Middle frontal gyrus (tissue), 1 donor: ENCODE measurements at regions not wholly inside any gene's neighbourhood (a gene's known extent, or its start where the extent isn't known, plus 50 kb on each side); places are given as distances from the start of the nearest gene placed in this dataset.
"Not testable (repeated sequence)": the region's sequence is repeated elsewhere in the genome, so short reads cannot be mapped to it uniquely, and the experiment has no call there.

Source experiments
- DNase-seq: peaks from one replicate; pipeline ENCODE4 v3.0.0-alpha.2; 2015; ENCODE audit warnings: low spot score; ENCODE audit errors: extremely low spot score

GRCh38 chr1:146511047-146511777 lies 282.4 kb upstream of the NOTCH2NLA start:
- DNase-seq = not testable (repeated sequence)

- not testable (repeated sequence) for DNase-seq
These were observed 281.6 kb upstream of the NOTCH2NLA start for GRCh38 chr1:146510248-146510983.

GRCh38 chr1:146504121-146504520 lies 275.3 kb upstream of the NOTCH2NLA start:
- DNase-seq = not testable (repeated sequence)

- DNase-seq = not testable (repeated sequence)
These were observed 258.7 kb upstream of the NOTCH2NLA start for GRCh38 chr1:146487555-146487954.

- DNase-seq = not testable (repeated sequence)
These were observed 258.3 kb upstream of the NOTCH2NLA start for GRCh38 chr1:146487155-146487554.

- not testable (repeated sequence) for DNase-seq
These were observed 257.6 kb upstream of the NOTCH2NLA start for GRCh38 chr1:146486300-146487014.

- DNase-seq = not testable (repeated sequence)
These were observed 255.4 kb upstream of the NOTCH2NLA start for GRCh38 chr1:146484195-146484594.

GRCh38 chr1:146479188-146479587 lies 250.4 kb upstream of the NOTCH2NLA start:
- not testable (repeated sequence) for DNase-seq

GRCh38 chr1:146478125-146478720 lies 249.4 kb upstream of the NOTCH2NLA start:
- not testable (repeated sequence) for DNase-seq

GRCh38 chr1:146475086-146475485 lies 246.3 kb upstream of the NOTCH2NLA start:
- DNase-seq = not testable (repeated sequence)

GRCh38 chr1:146474216-146474615 lies 245.4 kb upstream of the NOTCH2NLA start:
- DNase-seq = not testable (repeated sequence)

- not testable (repeated sequence) for DNase-seq
These were observed 243.5 kb upstream of the NOTCH2NLA start for GRCh38 chr1:146472192-146472861.

GRCh38 chr1:146459939-146460338 lies 231.1 kb upstream of the NOTCH2NLA start:
- DNase-seq = not testable (repeated sequence)

- DNase-seq = not testable (repeated sequence)
These were observed 230.5 kb upstream of the NOTCH2NLA start for GRCh38 chr1:146459308-146459707.

GRCh38 chr1:146448877-146449246 lies 220.0 kb upstream of the NOTCH2NLA start:
- DNase-seq = not testable (repeated sequence)

- not testable (repeated sequence) for DNase-seq
These were observed 219.5 kb upstream of the NOTCH2NLA start for GRCh38 chr1:146448212-146448876.

- DNase-seq = not testable (repeated sequence)
These were observed 215.0 kb upstream of the NOTCH2NLA start for GRCh38 chr1:146443871-146444222.

GRCh38 chr1:146443088-146443870 lies 214.5 kb upstream of the NOTCH2NLA start:
- DNase-seq = not testable (repeated sequence)

- not testable (repeated sequence) for DNase-seq
These were observed 209.7 kb upstream of the NOTCH2NLA start for GRCh38 chr1:146438543-146438942.
